ENCODE measurements at regions not wholly inside any gene's neighbourhood (a gene's known extent, or its start where the extent isn't known, plus 50 kb on each side); places are given as distances from the start of the nearest gene placed in this dataset.

DNA sequence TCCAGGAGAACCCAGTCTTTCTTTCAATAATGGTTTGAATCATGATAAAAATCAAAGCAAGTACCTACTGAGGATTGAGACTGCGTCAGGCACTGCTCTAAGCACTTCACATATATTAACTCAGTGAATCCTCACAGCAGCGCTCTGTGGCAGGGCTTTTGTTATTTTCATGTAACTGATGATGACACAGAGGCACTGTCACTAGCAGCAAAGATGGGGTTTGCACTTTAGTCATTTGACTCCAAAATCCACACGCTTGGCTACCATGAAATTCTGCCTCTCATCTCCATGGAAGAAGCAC lies 98.8 kb upstream of the GSC start:
- no peak for TF ChIP-seq POLR2A (IDR thresholded peaks at IDR 0.05)
- TF ChIP-seq, protein P1, sequence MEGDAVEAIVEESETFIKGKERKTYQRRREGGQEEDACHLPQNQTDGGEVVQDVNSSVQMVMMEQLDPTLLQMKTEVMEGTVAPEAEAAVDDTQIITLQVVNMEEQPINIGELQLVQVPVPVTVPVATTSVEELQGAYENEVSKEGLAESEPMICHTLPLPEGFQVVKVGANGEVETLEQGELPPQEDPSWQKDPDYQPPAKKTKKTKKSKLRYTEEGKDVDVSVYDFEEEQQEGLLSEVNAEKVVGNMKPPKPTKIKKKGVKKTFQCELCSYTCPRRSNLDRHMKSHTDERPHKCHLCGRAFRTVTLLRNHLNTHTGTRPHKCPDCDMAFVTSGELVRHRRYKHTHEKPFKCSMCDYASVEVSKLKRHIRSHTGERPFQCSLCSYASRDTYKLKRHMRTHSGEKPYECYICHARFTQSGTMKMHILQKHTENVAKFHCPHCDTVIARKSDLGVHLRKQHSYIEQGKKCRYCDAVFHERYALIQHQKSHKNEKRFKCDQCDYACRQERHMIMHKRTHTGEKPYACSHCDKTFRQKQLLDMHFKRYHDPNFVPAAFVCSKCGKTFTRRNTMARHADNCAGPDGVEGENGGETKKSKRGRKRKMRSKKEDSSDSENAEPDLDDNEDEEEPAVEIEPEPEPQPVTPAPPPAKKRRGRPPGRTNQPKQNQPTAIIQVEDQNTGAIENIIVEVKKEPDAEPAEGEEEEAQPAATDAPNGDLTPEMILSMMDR (IDR thresholded peaks at IDR 0.05), result no peak
- no peaks in the 10 kb centered on the region for H3K36me3 ChIP-seq (ENCODE audit: low read depth, missing control alignments)
- no peaks in the 10 kb centered on the region for H3K27me3 ChIP-seq
- no peak overlapping the region for H3K4me3 ChIP-seq
- WGBS, 2 donors, result 92 to 96% methylated on average over 3 of the region's 3 CpGs
- intact Hi-C loops (cut with DNase I; ENCODE audit: low total_unique reads), result no loop called here
- H3K27ac ChIP-seq, result no peak overlapping the region
- H3K9me3 ChIP-seq, result no peaks in the 10 kb centered on the region
- no peak for DNase-seq
- no peaks in the 10 kb centered on the region for H3K4me1 ChIP-seq

DNA sequence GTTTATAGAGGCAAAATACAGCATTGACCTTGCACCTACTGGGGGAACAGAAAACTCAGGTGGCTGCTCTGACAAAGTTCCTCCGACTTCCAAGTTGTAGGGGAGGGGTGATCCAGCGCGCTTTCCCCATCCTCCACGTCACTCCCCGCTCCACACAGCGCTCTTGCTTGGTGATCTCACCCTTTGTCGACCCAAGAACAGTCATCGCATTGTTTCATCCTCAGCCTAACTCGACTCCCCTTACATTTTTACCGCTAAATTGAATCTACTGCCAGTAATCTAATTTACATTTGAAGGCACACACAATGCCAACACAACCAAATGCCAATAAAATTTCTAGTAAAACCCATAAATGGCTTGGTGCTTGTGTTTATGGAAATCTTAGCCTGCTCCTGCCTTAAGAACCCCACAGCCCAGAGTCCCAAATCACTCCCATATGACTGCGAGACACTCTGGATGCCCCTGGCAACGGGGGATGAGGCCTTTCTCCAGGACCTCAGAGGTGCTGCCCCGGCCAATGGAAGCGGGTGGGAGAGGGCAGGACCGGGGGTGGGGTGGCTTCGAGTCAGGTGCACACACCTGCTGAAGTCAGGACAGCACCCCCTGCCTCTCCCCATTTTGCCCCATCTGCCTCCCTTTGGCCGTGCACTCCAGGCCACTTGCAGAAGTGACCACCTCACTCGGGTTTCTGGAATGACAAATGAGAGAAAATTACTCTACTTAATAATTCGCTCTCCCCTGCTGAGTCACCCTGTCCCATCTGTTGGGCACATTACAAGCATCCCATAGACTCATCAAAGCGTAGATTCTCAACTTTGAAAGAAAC lies 98.2 kb upstream of the GSC start:
- 63 to 84% methylated on average over 14 to 20 of the region's 20 CpGs for WGBS, 2 donors
- H3K9me3 ChIP-seq, result no peaks in the 10 kb centered on the region
- intact Hi-C loops (cut with DNase I; ENCODE audit: low total_unique reads), result no loop called here
- no peak overlapping the region for H3K4me3 ChIP-seq
- TF ChIP-seq, protein P1 (IDR thresholded peaks at IDR 0.05), result no peak
- no peak for TF ChIP-seq POLR2A (IDR thresholded peaks at IDR 0.05)
- no peaks in the 10 kb centered on the region for H3K4me1 ChIP-seq
- H3K36me3 ChIP-seq (ENCODE audit: low read depth, missing control alignments), result no peaks in the 10 kb centered on the region
- DNase-seq, result peak; percentile 40
- H3K27ac ChIP-seq, result no peak overlapping the region
- H3K27me3 ChIP-seq, result no peaks in the 10 kb centered on the region

DNA sequence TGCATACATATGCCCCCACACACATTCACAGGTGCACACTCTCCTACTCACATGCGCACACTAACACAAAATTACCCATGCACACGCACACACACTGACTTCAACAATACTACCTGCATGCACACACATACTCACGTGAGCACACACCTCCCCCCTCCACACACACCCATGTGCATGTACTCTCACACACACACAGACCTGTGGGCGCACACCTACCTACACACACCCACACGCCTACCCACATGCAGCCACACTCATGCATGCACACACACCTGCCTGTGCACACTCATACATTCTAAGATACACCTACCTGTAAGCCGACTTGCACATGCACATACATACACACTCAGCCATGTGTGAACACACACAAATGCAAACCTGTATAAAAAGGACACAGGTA lies 97.3 kb upstream of the GSC start:
- no peaks in the 10 kb centered on the region for H3K27me3 ChIP-seq
- no peaks in the 10 kb centered on the region for H3K4me1 ChIP-seq
- TF ChIP-seq, protein P1 (IDR thresholded peaks at IDR 0.05), result no peak
- TF ChIP-seq POLR2A (IDR thresholded peaks at IDR 0.05), result no peak
- intact Hi-C loops (cut with DNase I; ENCODE audit: low total_unique reads), result no loop called here
- H3K9me3 ChIP-seq, result no peaks in the 10 kb centered on the region
- no peak overlapping the region for H3K4me3 ChIP-seq
- no peaks in the 10 kb centered on the region for H3K36me3 ChIP-seq (ENCODE audit: low read depth, missing control alignments)
- 94% methylated on average over 5 to 6 of the region's 6 CpGs for WGBS, 2 donors
- DNase-seq, result no peak
- no peak overlapping the region for H3K27ac ChIP-seq

DNA sequence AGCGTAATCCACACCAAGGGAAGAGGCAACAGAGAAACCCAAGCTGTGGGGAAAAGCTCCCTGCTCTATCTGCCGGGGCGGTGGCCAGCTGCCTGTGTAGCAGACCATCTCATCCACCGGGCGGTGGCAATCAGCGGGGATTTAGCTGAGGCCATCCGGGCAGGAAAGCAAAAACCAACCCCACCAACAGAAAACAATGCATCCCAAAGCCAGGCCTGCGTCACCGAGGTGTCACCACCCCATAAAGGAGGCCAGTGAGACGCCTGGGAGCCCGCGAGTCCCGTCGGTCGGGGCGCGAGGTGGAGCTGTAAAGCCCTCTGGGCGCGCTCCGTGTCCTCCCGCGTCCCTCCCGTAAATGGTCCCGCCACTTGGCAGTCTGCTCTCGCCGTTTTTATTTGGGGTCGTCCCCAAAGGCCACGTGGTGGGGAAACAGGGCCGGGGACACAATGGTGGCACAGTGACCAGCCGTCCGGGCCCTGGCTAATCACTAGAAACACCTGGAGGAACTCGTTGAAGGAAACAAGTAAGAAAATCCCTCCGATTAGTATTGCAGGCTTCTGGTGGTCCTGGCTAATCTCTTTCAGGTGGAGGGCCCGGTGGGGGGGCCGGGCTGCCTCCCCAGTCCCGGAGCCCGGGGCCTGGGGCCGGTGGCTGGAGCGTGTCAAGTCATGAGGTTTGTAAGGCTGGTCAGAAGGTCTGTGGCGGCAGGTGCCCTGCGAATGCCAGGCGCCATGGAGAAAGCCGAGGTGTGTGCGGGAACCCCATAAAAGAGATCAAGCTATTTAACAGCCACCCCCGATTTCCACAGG lies 94.7 kb upstream of the GSC start:
- Histone ChIP-seq H3K4me1 (no peaks in the 10 kb centered on the region), H3K9me3 (no peaks in the 10 kb centered on the region), H3K36me3 (ENCODE audit: low read depth, missing control alignments) (no peaks in the 10 kb centered on the region), H3K4me3 (peak overlapping the region; percentile 9 to 27), H3K27me3 (no peaks in the 10 kb centered on the region), H3K27ac (no peak overlapping the region)
- DNase-seq, result peak; percentile 19
- 24 to 39% methylated on average over 40 to 41 of the region's 45 CpGs for WGBS, 2 donors
- intact Hi-C loops (cut with DNase I; ENCODE audit: low total_unique reads), result no loop called here
- TF ChIP-seq, protein P1 (IDR thresholded peaks at IDR 0.05), result no peak
- TF ChIP-seq POLR2A (IDR thresholded peaks at IDR 0.05), result no peak
